ENCODE measurements at regions not wholly inside any gene's neighbourhood (a gene's known extent, or its start where the extent isn't known, plus 50 kb on each side); places are given as distances from the start of the nearest gene placed in this dataset.

- no peak for DNase-seq
Observed at GRCh38 chr7:49255054-49255453, 330.7 kb downstream of the CDC14C start.

- DNase-seq = no peak
Observed at GRCh38 chr7:49260538-49260937, 336.2 kb downstream of the CDC14C start.

GRCh38 chr7:49261928-49262327 is 337.6 kb downstream of the CDC14C start:
- DNase-seq = no peak

- no peak for DNase-seq
Observed at GRCh38 chr7:49264530-49264929, 340.2 kb downstream of the CDC14C start.

- no peak for DNase-seq
Observed at GRCh38 chr7:49273897-49274296, 349.6 kb downstream of the CDC14C start.

- no peak for DNase-seq
Observed at GRCh38 chr7:49279891-49280290, 355.5 kb downstream of the CDC14C start.

GRCh38 chr7:49287653-49288052 is 363.3 kb downstream of the CDC14C start:
- no peak for DNase-seq

- DNase-seq = no peak
Observed at GRCh38 chr7:49294611-49295010, 370.3 kb downstream of the CDC14C start.

GRCh38 chr7:49295146-49295545 is 370.8 kb downstream of the CDC14C start:
- DNase-seq = no peak

GRCh38 chr7:49297958-49298357 is 373.6 kb downstream of the CDC14C start:
- no peak for DNase-seq

- DNase-seq = no peak
Observed at GRCh38 chr7:49308787-49309186, 384.4 kb downstream of the CDC14C start.

GRCh38 chr7:49320083-49320482 is 395.7 kb downstream of the CDC14C start:
- DNase-seq = no peak

- DNase-seq = no peak
Observed at GRCh38 chr7:49321843-49322242, 397.5 kb downstream of the CDC14C start.

GRCh38 chr7:49322476-49322875 is 398.1 kb downstream of the CDC14C start:
- DNase-seq = no peak

- no peak for DNase-seq
Observed at GRCh38 chr7:49324040-49324439, 399.7 kb downstream of the CDC14C start.

GRCh38 chr7:49324707-49325106 is 400.4 kb downstream of the CDC14C start:
- DNase-seq = no peak

- no peak for DNase-seq
Observed at GRCh38 chr7:49325571-49325970, 401.2 kb downstream of the CDC14C start.

GRCh38 chr7:49327155-49327554 is 402.8 kb downstream of the CDC14C start:
- DNase-seq = no peak

- DNase-seq = no peak
Observed at GRCh38 chr7:49333180-49333881, 409.0 kb downstream of the CDC14C start.

- DNase-seq = no peak
Observed at GRCh38 chr7:49341849-49342248, 417.5 kb downstream of the CDC14C start.

- no peak for DNase-seq
Observed at GRCh38 chr7:49344556-49344955, 420.2 kb downstream of the CDC14C start.

GRCh38 chr7:49346195-49346899 is 422.0 kb downstream of the CDC14C start:
- DNase-seq = no peak

GRCh38 chr7:49367072-49367471 is 406.4 kb upstream of the VWC2 start:
- no peak for DNase-seq

- no peak for DNase-seq
Observed at GRCh38 chr7:49371771-49372170, 401.7 kb upstream of the VWC2 start.

Measured in T-helper 2 cell (primary cell).